ENCODE measurements at regions not wholly inside any gene's neighbourhood (a gene's known extent, or its start where the extent isn't known, plus 50 kb on each side); places are given as distances from the start of the nearest gene placed in this dataset.

DNA sequence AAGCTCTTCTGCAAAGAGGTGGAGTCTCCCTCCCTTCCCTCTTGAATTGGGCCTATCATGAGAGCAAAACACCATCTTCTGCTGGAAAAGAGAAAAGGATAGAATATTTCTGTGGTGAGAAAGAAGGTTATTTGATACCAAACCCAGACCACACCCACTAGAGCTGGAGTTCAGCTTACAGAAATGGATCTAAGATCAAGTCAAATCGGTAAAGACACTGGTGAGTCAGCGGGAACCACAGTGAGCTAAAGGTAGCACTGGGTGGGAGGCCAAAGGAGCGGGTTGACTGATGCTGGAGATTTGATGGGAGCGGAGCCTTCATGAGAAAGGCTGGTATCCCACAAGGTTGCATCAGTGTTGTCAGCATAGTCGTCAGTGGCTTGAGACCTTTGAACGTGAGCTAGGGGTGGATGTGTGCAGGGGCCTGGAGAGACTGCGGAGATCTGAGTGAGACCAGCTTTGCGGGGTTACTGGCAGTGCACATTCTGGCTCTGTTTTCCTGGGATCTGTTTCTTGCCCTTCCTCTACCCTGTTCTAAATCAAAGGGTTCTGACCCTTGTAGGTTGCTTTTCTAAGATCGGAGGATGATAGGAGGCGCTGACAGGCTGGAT, 106.4 kb upstream of the SCOC start:
- no peak for ATAC-seq (ENCODE audit: insufficient read depth, low read depth)
- H3K4me2 ChIP-seq (ENCODE audit: insufficient read depth, low read length) = no peak overlapping the region
- no peaks in the 10 kb centered on the region for H4K20me1 ChIP-seq (ENCODE audit: insufficient read depth, low read length)

DNA sequence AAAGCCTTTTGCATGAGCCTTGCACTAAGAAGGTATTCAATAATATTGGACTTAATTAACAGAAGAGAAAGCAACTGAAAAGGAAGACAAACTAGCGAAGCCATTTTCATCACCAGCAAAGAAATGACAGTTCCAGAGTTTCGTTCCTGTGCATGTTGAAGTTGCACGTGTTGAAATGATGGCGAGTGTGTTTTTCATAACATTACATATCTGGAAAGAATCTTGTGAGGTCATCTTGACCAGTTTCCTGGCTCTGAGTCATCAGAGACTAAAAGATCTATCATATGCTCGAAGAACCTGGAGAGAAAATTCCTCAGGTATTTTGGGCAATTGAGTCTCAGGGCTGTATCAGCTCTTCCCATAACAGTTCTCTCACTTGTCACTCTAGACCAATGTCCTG, 106.2 kb upstream of the MAML3 start:
- no peak for DNase-seq
- H4K20me1 ChIP-seq (ENCODE audit: insufficient read depth, low read length) = no peaks in the 10 kb centered on the region
- H3K9me3 ChIP-seq (ENCODE audit: insufficient read depth, low read length, severe bottlenecking) = no peaks in the 10 kb centered on the region
- no peak for ATAC-seq (ENCODE audit: insufficient read depth, low read depth)
- H3K4me1 ChIP-seq (ENCODE audit: insufficient read depth, low read length) = no peaks in the 10 kb centered on the region
- H3K36me3 ChIP-seq (ENCODE audit: insufficient read depth, low read length) = no peaks in the 10 kb centered on the region
- TF ChIP-seq EZH2 (IDR thresholded peaks at IDR 0.05; ENCODE audit: borderline replicate concordance, low read depth, low read length, severe bottlenecking) = no peak
- no peak for TF ChIP-seq CTCF (IDR thresholded peaks at IDR 0.05; ENCODE audit: borderline replicate concordance, extremely low read depth, low read length, poor library complexity, severe bottlenecking)
- no peak overlapping the region for H3K4me2 ChIP-seq (ENCODE audit: insufficient read depth, low read length)
- no peaks in the 10 kb centered on the region for H3K79me2 ChIP-seq (ENCODE audit: insufficient read depth, low read length)
- H3K9ac ChIP-seq (ENCODE audit: low read depth, low read length) = no peak overlapping the region
- H3K27me3 ChIP-seq (ENCODE audit: insufficient read depth, low read length, poor library complexity) = peaks cover 10% of the 10 kb centered on the region
- no peak overlapping the region for H3K27ac ChIP-seq (ENCODE audit: low read length)
- no peak overlapping the region for H3K4me3 ChIP-seq (ENCODE audit: low read depth in 1 of 2, low read length in 2 of 2)
- H2AFZ ChIP-seq (ENCODE audit: low read depth, low read length) = no peak overlapping the region

More for the DNA sequence above, 106.4 kb upstream of the SCOC start:
- no peak overlapping the region for H3K4me3 ChIP-seq (ENCODE audit: low read depth in 1 of 2, low read length in 2 of 2)
- no peaks in the 10 kb centered on the region for H3K4me1 ChIP-seq (ENCODE audit: insufficient read depth, low read length)
- H3K36me3 ChIP-seq (ENCODE audit: insufficient read depth, low read length) = no peaks in the 10 kb centered on the region
- no peak for TF ChIP-seq CTCF (IDR thresholded peaks at IDR 0.05; ENCODE audit: borderline replicate concordance, extremely low read depth, low read length, poor library complexity, severe bottlenecking)
- TF ChIP-seq EZH2 (IDR thresholded peaks at IDR 0.05; ENCODE audit: borderline replicate concordance, low read depth, low read length, severe bottlenecking) = no peak
- no peaks in the 10 kb centered on the region for H3K79me2 ChIP-seq (ENCODE audit: insufficient read depth, low read length)
- no peak overlapping the region for H2AFZ ChIP-seq (ENCODE audit: low read depth, low read length)
- H3K27ac ChIP-seq (ENCODE audit: low read length) = no peak overlapping the region
- H3K9me3 ChIP-seq (ENCODE audit: insufficient read depth, low read length, severe bottlenecking) = no peaks in the 10 kb centered on the region
- H3K27me3 ChIP-seq (ENCODE audit: insufficient read depth, low read length, poor library complexity) = peaks cover 16% of the 10 kb centered on the region
- H3K9ac ChIP-seq (ENCODE audit: low read depth, low read length) = no peak overlapping the region
- no peak for DNase-seq

- H3K4me1 ChIP-seq (ENCODE audit: insufficient read depth, low read length) = peaks cover 1% of the 10 kb centered on the region
- no peak for DNase-seq
Measured at GRCh38 chr4:140258476-140258875, 104.5 kb upstream of the MAML3 start.

More at GRCh38 chr4:140258476-140258875, 104.5 kb upstream of the MAML3 start:
- Histone ChIP-seq H3K36me3 (ENCODE audit: insufficient read depth, low read length) (no peaks in the 10 kb centered on the region), H3K27ac (ENCODE audit: low read length) (no peak overlapping the region), H2AFZ (ENCODE audit: low read depth, low read length) (no peak overlapping the region), H3K9ac (ENCODE audit: low read depth, low read length) (no peak overlapping the region), H3K27me3 (ENCODE audit: insufficient read depth, low read length, poor library complexity) (peaks cover 14% of the 10 kb centered on the region), H3K4me2 (ENCODE audit: insufficient read depth, low read length) (no peak overlapping the region), H4K20me1 (ENCODE audit: insufficient read depth, low read length) (no peaks in the 10 kb centered on the region), H3K4me3 (ENCODE audit: low read depth in 1 of 2, low read length in 2 of 2) (no peak overlapping the region), H3K9me3 (ENCODE audit: insufficient read depth, low read length, severe bottlenecking) (no peaks in the 10 kb centered on the region), H3K79me2 (ENCODE audit: insufficient read depth, low read length) (no peaks in the 10 kb centered on the region)
- TF ChIP-seq CTCF (IDR thresholded peaks at IDR 0.05; ENCODE audit: borderline replicate concordance, extremely low read depth, low read length, poor library complexity, severe bottlenecking) = no peak
- TF ChIP-seq EZH2 (IDR thresholded peaks at IDR 0.05; ENCODE audit: borderline replicate concordance, low read depth, low read length, severe bottlenecking) = no peak
- no peak for ATAC-seq (ENCODE audit: insufficient read depth, low read depth)
